LNCaP clone FGC (cell line): ENCODE measurements at regions not wholly inside any gene's neighbourhood (a gene's known extent, or its start where the extent isn't known, plus 50 kb on each side); places are given as distances from the start of the nearest gene placed in this dataset.

Source experiments
- DNase-seq: peaks from one replicate; pipeline ENCODE4 v3.0.0-alpha.2; 2011; ENCODE audit warnings: low read depth
- H3K4me3 ChIP-seq: 2 replicates; pipeline ENCODE4 v1.5.1; 2011; ENCODE audit warnings: mild to moderate bottlenecking, low read depth, low read length, control low read depth
- CTCF ChIP-seq: IDR thresholded peaks from 2 replicates; pipeline ENCODE4 v1.5.1; 2012; ENCODE audit warnings: mild to moderate bottlenecking; ENCODE audit not compliant: control insufficient read depth, insufficient read depth; ENCODE audit errors: extremely low read depth

DNA sequence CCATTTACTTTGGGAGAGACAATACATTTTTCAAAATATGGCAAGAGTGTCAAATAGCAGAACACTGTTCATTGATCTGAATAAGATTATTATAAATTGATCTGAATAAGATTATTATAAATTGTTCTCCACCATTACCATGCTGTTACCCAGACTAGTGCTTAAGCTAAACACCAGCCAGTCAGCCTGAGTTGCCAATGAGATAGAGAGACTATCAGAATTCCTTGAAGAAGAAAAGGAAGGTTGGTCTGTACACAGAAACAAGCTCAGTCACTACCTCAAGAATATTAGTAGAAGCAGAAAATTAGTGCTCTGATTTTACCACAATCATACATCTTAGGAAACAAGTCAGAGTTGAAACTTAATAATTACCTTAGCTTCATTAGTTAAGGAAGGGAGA lies 469.8 kb downstream of the FOXG1 start:
- H3K4me3 ChIP-seq = no peak overlapping the region
- no peak for DNase-seq
- TF ChIP-seq CTCF = no peak

GRCh38 chr14:29236848-29237247 lies 470.3 kb downstream of the FOXG1 start:
- TF ChIP-seq CTCF = no peak
- no peak overlapping the region for H3K4me3 ChIP-seq
- no peak for DNase-seq

GRCh38 chr14:29240066-29240465 lies 473.5 kb downstream of the FOXG1 start:
- H3K4me3 ChIP-seq = no peak overlapping the region

DNA sequence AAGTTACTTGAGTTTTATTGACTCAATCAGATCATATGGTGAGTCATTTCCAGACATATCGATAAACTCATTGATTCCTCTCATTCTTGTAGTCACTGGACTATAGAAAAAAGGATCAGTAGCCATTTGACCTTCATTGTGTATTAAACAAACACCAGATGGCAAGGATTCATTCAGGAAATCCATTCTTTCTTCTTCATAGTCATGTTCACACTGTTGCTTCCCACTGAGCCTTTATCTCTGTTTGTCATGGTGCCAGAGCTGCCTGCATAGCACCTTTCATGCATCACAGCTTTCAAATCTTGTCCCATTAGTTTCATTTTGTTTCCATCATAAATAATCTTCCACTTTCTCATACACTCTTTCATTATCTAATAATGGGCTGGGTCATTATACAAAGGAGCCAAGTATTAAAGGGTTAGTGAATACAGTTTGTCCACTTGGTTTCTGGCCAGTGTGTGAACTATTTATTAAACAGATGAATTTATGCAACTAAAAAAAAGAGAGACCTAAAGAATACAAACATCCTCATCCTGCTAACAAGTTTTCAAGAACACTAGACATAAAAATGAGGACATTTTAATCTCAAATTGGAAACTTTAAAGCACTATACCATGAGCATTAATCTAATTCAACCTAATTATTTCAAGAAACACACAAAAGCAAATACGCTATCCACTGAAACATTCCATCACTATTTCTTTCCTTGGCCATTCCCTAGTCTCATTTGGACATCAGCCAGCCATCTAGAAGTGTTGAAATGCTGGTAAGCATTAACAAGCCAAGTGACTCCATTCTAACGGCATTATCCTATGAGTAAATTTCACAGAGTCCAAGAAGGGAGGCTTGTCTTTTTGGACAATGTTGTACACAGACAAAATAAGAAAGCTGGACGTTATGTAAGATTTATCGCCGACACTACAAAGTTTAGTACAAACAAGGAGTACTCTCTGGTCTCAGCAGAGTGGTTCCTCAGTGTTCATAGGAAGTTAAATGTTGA lies 476.5 kb downstream of the FOXG1 start:
- no peak overlapping the region for H3K4me3 ChIP-seq
- TF ChIP-seq CTCF = no peak
- peak; percentile 38 for DNase-seq

More at GRCh38 chr14:29240066-29240465, 473.5 kb downstream of the FOXG1 start:
- DNase-seq = peak; percentile 83
- no peak for TF ChIP-seq CTCF

GRCh38 chr14:29255692-29256091 lies 489.1 kb downstream of the FOXG1 start:
- H3K4me3 ChIP-seq = no peak overlapping the region
- no peak for DNase-seq
- TF ChIP-seq CTCF = no peak

DNA sequence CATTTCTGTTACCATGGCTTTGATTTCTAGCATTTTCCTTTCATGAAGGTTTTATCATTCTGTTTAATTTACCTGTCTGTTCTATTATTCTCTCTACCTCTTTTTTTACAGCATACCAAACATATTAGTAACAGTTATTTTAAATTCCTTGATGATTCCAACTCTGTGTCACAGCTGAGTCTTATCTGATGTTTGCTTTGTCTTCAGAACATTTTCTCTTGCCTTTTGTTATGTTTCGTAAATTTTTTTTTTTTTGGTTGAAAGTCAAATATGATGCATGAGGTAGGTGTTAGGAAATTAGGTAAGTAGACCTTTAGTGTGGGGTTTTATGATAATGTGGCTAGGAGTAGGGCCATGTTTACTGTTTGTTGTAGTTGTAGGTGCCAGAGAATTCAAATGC lies 496.4 kb downstream of the FOXG1 start:
- TF ChIP-seq CTCF = no peak
- DNase-seq = no peak
- no peak overlapping the region for H3K4me3 ChIP-seq

- H3K4me3 ChIP-seq = no peak overlapping the region
- no peak for TF ChIP-seq CTCF
- no peak for DNase-seq
These were observed 498.3 kb downstream of the FOXG1 start for GRCh38 chr14:29264865-29265264.
